Tibial nerve (tissue), 3 donors: ENCODE measurements at regions not wholly inside any gene's neighbourhood (a gene's known extent, or its start where the extent isn't known, plus 50 kb on each side); places are given as distances from the start of the nearest gene placed in this dataset.

Source experiments
- CTCF ChIP-seq, 5 experiments: fragments of 200-600 bp in 3 of 5; fragments of 450-650 bp in 2 of 5; sonication (generic) in 3 of 5; IDR thresholded peaks; one replicate each; pipeline ENCODE4 v1.5.1; 2016 to 2019; ENCODE audit warnings: antibody characterized with exemption in 5 of 5, mild to moderate bottlenecking in 3 of 5, moderate library complexity in 2 of 5
- POLR2A ChIP-seq, 2 donors: fragments of 450-650 bp; IDR thresholded peaks; one replicate each; pipeline ENCODE4 v1.6.1; 2017; ENCODE audit warnings: antibody characterized with exemption in 2 of 2, mild to moderate bottlenecking in 2 of 2, moderate library complexity in 2 of 2

GRCh38 chr6:41404182-41404845, 68.9 kb downstream of the NCR2 start:
- TF ChIP-seq CTCF (IDR thresholded peaks at IDR 0.05) (no peak), POLR2A (IDR thresholded peaks at IDR 0.05) (no peak)
